SJSA1 (cell line): ENCODE measurements at regions not wholly inside any gene's neighbourhood (a gene's known extent, or its start where the extent isn't known, plus 50 kb on each side); places are given as distances from the start of the nearest gene placed in this dataset.

ENCODE experiments used
- DNase-seq, 2 experiments: peaks; one replicate each; pipeline ENCODE4 v3.0.0-alpha.2; 2015 to 2020; ENCODE audit warnings: low spot score in 2 of 2, low read depth in 1 of 2
- H3K27ac ChIP-seq: fragments of 250-450 bp; sonication (Bioruptor Pico); 2 replicates; pipeline ENCODE4 v1.5.1; 2020; ENCODE audit warnings: mild to moderate bottlenecking, moderate library complexity
- H3K27me3 ChIP-seq: fragments of 250-450 bp; sonication (Bioruptor Pico); replicated peaks from 2 replicates; pipeline ENCODE4 v1.5.1; 2020; ENCODE audit warnings: mild to moderate bottlenecking, moderate library complexity
- H3K36me3 ChIP-seq: fragments of 250-450 bp; sonication (Bioruptor Pico); 2 replicates; pipeline ENCODE4 v1.5.1; 2020; ENCODE audit warnings: mild to moderate bottlenecking
- H3K4me1 ChIP-seq: fragments of 250-450 bp; sonication (Bioruptor Pico); replicated peaks from 2 replicates; pipeline ENCODE4 v1.6.1; 2021; ENCODE audit warnings: mild to moderate bottlenecking
- H3K4me3 ChIP-seq: fragments of 250-450 bp; sonication (Bioruptor Pico); 2 replicates; pipeline ENCODE4 v1.5.1; 2020; ENCODE audit warnings: mild to moderate bottlenecking
- H3K9me3 ChIP-seq: fragments of 250-450 bp; sonication (Bioruptor Pico); replicated peaks from 2 replicates; pipeline ENCODE4 v1.5.1; 2020; ENCODE audit warnings: mild to moderate bottlenecking

DNA sequence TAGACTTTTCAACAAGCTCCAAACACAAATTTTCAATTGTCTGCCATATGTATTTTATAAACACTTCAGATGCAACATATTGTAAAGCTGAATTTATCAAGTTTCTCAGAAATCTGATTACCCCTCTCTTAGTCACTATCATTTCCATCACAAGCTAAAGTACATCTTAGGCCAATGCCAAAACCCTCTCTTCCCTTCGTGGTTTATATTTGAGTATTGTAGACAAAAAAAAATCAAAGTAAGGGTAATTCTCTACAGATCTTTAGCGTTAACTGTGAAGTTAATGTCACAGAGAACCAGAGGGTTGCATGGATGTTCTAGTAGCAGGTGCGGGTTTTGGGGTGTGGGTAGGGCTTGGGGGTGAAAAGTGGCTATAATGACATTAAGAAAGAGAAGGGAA lies 387.7 kb upstream of the PTGER4 start:
- DNase-seq: no peak
- no peaks in the 10 kb centered on the region for H3K9me3 ChIP-seq

DNA sequence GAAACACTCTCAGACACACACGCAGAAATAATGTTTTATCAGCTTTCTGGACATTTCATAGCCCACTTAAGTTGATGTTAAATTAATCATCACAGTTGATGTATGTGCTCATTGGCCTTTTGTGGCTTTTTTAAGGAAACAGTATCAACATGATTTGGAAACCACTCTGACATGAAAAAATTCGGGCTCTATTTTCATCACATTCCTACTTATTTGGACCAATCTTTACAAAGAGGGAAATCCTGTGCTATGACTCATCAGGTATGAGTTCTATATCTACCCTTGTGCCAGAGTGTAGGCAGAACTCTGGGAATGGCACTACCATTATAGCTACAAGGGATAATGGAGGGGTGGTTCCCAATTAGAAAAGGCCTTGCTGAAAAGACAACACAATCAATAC lies 388.4 kb upstream of the PTGER4 start:
- Histone ChIP-seq H3K36me3 (no peaks in the 10 kb centered on the region), H3K4me3 (no peak overlapping the region), H3K27me3 (no peaks in the 10 kb centered on the region), H3K4me1 (no peaks in the 10 kb centered on the region), H3K27ac (no peak overlapping the region), H3K9me3 (no peaks in the 10 kb centered on the region)
- peak in 1 of 2 experiments; percentile 4 for DNase-seq

More for the DNA sequence above, 387.7 kb upstream of the PTGER4 start:
- Histone ChIP-seq H3K36me3 (no peaks in the 10 kb centered on the region), H3K4me3 (no peak overlapping the region), H3K27me3 (no peaks in the 10 kb centered on the region), H3K4me1 (no peaks in the 10 kb centered on the region), H3K27ac (no peak overlapping the region)

DNA sequence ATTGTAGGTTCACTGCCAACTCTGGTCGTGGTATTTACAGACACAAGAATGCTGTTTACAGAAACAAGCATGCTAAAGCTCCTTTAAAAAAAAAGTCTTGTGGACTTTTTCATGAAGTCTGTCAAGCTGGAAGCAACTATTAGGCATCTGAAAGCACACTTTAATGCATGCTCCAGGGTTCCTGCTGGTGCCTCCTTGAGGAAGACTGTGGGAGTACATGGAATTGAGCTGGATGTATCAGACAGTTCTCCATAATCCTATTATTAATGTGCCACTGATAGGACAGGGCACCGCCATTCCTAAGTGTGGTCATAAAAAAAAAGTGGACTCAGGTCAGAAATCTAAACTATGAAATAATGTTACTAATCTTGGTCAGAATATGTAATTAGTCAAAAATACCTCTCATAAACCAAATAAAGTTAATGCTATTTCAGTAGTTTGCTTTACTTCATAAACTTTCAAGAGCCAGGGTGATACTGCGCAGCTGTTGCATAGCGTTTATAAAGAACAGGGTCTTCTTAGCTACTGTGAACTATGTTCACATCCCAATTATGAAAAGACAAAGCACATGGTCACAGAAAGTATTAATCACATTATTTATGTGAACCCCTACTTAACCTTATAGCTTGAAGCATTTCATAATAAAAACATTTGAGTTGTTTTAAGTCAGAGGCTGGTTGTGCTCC lies 390.8 kb upstream of the PTGER4 start:
- H3K36me3 ChIP-seq: no peaks in the 10 kb centered on the region
- H3K4me3 ChIP-seq: no peak overlapping the region
- no peaks in the 10 kb centered on the region for H3K4me1 ChIP-seq
- no peaks in the 10 kb centered on the region for H3K9me3 ChIP-seq
- DNase-seq: no peak
- H3K27me3 ChIP-seq: no peaks in the 10 kb centered on the region
- H3K27ac ChIP-seq: no peak overlapping the region

DNA sequence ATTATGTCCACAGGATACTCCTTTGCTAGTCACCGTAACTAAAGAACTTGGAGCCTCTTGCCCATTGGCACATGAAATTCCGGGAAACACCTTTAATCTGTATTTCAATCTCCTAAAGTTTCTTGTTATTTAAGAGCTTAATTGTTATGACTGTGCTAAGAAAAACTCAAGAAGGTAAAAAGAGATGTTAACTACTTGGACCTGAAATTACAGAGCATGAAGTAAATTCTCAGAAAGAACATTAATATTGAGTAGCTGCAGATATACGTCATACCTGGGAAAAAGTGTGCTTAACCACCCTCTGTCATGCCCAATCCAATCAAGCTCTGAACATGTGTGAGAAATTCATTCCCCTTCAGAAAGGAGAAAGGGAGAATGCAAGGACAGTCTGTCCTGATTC lies 394.9 kb upstream of the PTGER4 start:
- Histone ChIP-seq H3K36me3 (no peaks in the 10 kb centered on the region), H3K27me3 (no peaks in the 10 kb centered on the region), H3K4me1 (no peaks in the 10 kb centered on the region), H3K4me3 (no peak overlapping the region), H3K9me3 (no peaks in the 10 kb centered on the region), H3K27ac (no peak overlapping the region)
- DNase-seq: no peak

DNA sequence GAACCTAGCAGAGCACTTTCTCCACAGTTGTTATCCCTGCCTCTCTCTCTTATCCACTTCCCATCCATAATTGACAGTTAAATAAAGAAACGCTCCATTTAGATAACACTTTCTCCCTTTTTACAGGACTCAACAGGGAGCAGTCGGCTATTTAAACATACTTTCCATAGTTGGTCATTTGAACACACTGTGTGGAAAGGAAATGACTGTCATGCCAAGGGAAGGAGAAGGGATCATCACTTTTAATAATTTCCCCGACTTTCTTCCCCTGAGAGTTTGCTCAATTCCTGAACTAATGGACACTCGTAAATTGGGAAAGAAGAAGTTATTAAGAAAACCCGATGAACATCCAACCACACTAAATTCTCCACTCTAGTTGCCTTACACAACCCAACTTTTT lies 400.8 kb upstream of the PTGER4 start:
- Histone ChIP-seq H3K9me3 (no peaks in the 10 kb centered on the region), H3K4me3 (no peak overlapping the region), H3K27me3 (no peaks in the 10 kb centered on the region), H3K27ac (no peak overlapping the region), H3K4me1 (peaks cover 7% of the 10 kb centered on the region), H3K36me3 (no peaks in the 10 kb centered on the region)
- DNase-seq: no peak

DNA sequence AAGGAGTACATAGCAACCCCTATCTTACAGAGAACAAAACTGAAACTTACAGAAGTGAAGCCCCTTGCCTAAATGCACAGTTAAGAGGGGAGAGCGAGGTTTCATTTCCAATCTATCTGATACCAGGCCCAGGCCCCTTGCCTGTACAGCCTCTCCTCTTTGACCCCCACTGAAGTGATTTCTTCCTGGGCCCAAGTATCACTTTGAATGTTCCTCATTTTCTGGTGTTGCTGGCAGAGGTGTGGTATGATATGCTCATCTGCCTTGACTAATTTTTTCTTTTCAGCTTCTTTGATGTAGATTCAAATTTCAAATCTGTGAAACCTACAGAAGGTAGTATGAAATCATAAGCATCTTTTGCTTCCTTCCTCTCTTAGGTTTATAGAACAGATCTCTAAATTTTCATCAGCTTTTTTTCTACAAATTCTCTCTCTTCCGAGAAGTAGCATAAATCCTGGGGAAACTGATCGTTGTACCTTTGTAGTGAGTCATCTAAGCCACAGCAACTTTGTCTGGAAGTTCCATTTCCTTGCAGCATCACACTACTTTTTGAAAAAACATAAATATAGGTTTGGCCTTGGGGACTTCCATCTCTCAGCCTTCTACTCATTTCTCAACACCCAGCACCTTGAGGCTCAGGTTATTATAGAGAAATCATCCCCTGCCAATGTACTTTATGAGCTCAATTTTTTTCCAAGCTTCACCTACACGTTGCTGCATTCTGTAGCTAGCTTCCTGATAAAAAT lies 402.4 kb upstream of the PTGER4 start:
- no peak for DNase-seq
- Histone ChIP-seq H3K9me3 (no peaks in the 10 kb centered on the region), H3K4me1 (peaks cover 10% of the 10 kb centered on the region)

DNA sequence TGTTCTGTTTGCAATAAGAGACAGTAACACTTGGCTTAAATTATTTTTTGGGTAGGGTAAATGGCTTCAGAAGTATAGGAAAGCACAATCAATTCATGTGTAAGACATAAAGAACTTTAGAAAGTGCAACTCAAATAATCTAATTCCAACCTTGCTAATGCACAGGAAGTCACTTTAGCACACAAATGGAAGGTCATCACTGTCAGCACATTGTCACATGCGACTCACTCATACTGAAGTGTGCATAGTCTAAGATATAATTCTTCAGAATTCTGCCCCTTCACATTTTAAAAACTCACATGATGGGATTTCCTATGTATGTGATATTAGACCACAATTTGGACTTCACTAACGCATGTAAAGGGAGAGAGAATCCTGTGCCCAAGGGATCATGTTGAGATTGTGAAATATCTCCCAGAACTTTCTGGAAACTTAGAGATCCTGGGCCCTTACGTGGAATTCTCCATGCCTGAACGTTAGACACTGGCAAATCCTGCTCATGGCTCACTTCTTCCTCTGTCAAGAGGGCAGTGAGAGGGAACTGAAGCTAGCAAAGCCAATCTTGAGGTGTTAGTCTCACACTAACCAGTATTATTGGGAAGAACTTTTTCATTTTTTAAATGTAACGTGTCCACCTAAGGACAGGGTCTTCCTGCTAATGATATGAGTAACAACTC lies 403.2 kb upstream of the PTGER4 start:
- DNase-seq: no peak
- Histone ChIP-seq H3K4me1 (peaks cover 10% of the 10 kb centered on the region), H3K27me3 (no peaks in the 10 kb centered on the region), H3K9me3 (no peaks in the 10 kb centered on the region), H3K4me3 (no peak overlapping the region), H3K27ac (no peak overlapping the region), H3K36me3 (no peaks in the 10 kb centered on the region)

More for the DNA sequence above, 402.4 kb upstream of the PTGER4 start:
- Histone ChIP-seq H3K27ac (no peak overlapping the region), H3K4me3 (no peak overlapping the region), H3K27me3 (no peaks in the 10 kb centered on the region), H3K36me3 (no peaks in the 10 kb centered on the region)

DNA sequence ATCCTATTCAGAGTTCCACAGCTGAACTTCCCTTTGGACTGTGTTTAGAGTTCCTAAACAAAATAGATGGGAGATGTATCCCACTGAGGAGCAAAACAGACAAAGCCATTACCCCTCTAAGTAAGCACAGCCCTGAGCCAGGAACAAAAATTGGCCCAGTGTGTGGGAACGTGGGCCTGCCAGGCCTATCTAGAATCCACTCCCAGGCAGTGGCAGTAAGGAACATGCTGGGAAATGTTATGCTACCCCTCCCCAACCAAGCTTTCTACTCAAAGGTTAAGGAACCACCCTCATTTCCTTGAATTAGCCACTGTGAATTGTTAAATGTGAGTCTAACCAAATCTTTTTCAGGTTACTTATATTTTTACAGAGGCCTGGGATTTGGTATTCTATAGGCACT lies 405.1 kb upstream of the PTGER4 start:
- H3K27me3 ChIP-seq: no peaks in the 10 kb centered on the region
- H3K36me3 ChIP-seq: no peaks in the 10 kb centered on the region
- no peak for DNase-seq
- peaks cover 10% of the 10 kb centered on the region for H3K4me1 ChIP-seq
- H3K4me3 ChIP-seq: no peak overlapping the region
- no peaks in the 10 kb centered on the region for H3K9me3 ChIP-seq
- H3K27ac ChIP-seq: no peak overlapping the region

DNA sequence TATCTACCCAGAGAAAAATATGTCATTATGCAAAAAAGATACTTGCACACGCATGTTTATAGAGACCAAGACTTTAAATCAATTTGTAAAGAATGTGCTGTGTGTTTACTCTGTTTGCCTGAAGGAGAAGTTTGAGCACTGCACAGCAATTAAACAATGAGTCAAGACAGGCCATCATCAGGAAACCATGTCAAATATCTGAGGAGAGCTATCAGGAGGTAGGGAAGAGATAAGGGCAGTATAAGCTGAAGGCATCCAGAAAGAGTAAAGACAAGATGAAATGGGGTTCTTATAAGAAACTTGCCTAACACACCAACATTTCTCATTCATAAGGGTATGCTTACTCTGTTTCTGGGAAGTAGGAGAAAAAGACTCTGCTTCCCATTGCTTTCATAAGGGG lies 405.8 kb upstream of the PTGER4 start:
- peak in 1 of 2 experiments; percentile 17 for DNase-seq
- Histone ChIP-seq H3K9me3 (no peaks in the 10 kb centered on the region), H3K27ac (no peak overlapping the region), H3K27me3 (no peaks in the 10 kb centered on the region), H3K4me1 (peaks cover 10% of the 10 kb centered on the region), H3K4me3 (no peak overlapping the region), H3K36me3 (no peaks in the 10 kb centered on the region)

DNA sequence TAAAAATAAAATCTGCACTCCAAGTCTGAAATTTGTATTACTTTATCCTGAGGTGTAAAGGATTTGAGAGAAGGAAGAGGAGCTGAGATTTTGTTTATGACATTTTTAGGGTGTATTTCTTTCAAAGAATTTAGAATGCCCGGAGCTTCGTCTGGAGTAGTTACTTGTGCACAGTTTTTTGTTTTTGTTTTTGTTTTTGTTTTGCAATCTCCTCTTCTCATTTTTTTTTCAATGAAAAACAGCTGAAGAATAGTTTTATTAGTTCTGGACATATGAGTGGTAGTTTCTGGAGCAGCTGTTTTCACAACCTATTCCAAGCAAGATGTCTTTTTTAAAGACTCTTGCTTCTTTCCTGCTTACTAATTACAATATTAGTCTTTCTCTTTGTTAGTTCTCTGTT lies 408.2 kb upstream of the PTGER4 start:
- Histone ChIP-seq H3K4me1 (peaks cover 10% of the 10 kb centered on the region), H3K27me3 (no peaks in the 10 kb centered on the region), H3K36me3 (no peaks in the 10 kb centered on the region), H3K9me3 (no peaks in the 10 kb centered on the region), H3K4me3 (no peak overlapping the region), H3K27ac (no peak overlapping the region)
- DNase-seq: no peak

DNA sequence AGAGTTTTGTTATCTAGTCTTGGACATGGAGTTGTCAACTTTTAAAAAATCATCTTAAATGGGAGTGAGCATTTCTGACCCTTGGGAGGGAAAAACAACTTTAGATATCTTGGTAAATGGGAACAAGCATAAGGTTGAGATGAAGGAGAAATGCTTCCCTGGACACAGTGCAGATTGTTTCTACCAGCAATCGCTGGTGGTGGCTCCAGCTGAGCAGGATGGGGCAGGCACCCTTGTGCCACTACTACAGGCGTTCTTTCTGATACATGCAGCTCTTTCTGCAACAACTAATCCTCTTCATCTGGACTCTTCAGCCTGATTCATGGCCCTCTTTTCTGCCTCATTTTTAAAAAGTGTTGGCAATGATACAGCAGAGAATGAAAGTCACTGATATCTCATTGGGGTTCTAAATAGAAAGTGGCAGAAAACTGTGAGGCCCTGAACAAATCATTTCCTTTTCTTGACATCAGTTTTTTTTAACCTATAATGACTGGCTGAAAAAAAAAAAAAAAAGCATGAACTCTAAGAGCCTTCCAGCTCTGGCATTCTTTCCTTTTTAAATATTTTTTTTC lies 409.4 kb upstream of the PTGER4 start:
- Histone ChIP-seq H3K27me3 (no peaks in the 10 kb centered on the region), H3K4me3 (no peak overlapping the region), H3K9me3 (no peaks in the 10 kb centered on the region), H3K27ac (no peak overlapping the region), H3K4me1 (peaks cover 10% of the 10 kb centered on the region), H3K36me3 (no peaks in the 10 kb centered on the region)
- no peak for DNase-seq

DNA sequence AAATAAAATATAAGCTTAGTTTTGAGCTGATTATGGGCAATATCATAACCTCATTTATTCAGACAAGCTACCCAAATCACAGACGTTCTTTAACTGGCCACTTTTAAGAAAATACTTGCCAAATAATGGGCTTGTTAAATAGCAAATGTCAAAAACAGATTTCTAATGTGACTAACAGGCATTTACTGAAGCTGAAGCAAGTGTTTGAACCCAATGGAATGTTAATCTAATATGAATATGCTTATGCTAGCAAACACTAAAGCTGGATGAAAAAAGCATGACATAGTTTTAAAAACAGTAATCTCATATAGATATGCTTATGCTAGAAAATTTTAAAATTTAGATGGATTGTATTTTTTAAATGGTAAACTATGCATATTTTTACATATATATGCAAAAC lies 411.6 kb upstream of the PTGER4 start:
- no peak for DNase-seq

DNA sequence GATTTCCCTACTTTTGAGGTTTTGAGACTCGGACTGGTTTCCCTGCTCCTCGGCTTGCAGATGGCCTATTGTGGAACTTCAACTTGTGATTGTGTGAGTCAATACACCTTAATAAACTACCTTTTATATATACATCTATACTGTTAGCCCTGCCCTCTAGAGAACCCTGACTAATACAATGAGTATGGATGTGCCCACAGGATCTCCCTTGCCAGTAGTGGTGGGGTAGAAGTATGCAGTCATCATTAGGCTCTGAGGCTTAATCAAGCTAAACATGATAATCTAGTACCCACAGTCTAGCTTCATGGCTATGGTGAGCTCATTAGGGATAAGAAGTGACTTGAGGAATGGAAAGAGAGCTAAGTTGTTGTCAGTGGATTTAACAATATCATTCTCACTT lies 412.8 kb upstream of the PTGER4 start:
- H3K27me3 ChIP-seq: no peaks in the 10 kb centered on the region
- no peaks in the 10 kb centered on the region for H3K36me3 ChIP-seq
- H3K27ac ChIP-seq: no peak overlapping the region
- no peak overlapping the region for H3K4me3 ChIP-seq
- H3K9me3 ChIP-seq: no peaks in the 10 kb centered on the region
- no peak for DNase-seq
- no peaks in the 10 kb centered on the region for H3K4me1 ChIP-seq

More for the DNA sequence above, 411.6 kb upstream of the PTGER4 start:
- Histone ChIP-seq H3K4me3 (no peak overlapping the region), H3K27ac (no peak overlapping the region), H3K36me3 (no peaks in the 10 kb centered on the region), H3K4me1 (no peaks in the 10 kb centered on the region), H3K9me3 (no peaks in the 10 kb centered on the region), H3K27me3 (no peaks in the 10 kb centered on the region)

DNA sequence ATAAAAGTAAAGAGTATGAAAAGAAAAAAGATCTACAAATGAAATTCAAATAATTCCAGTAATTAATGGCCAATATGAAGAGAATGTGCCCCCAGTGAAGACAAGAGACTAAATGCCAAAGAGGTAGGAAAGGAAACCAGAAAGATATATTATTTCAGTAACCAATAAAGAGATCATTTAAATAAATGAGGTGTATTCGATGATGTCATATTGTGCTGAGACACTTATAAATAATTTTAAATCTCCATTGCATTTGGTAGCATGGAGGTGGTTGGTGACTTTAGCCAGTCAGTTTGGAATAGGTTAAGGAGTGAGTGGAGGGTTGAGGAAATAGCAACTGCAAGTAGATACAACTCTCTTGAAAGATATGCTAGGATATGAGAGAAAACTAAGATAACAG lies 417.7 kb upstream of the PTGER4 start:
- H3K9me3 ChIP-seq: no peaks in the 10 kb centered on the region; the same call in 1 of the 2 replicates

More for the DNA sequence above, 417.7 kb upstream of the PTGER4 start:
- Histone ChIP-seq H3K4me1 (no peaks in the 10 kb centered on the region), H3K27ac (no peak overlapping the region), H3K4me3 (no peak overlapping the region), H3K27me3 (no peaks in the 10 kb centered on the region), H3K36me3 (no peaks in the 10 kb centered on the region)
- DNase-seq: no peak
